Keratinocyte (primary cell): ENCODE measurements at regions not wholly inside any gene's neighbourhood (a gene's known extent, or its start where the extent isn't known, plus 50 kb on each side); places are given as distances from the start of the nearest gene placed in this dataset.

Experiments used
- DNase-seq: peaks from one replicate; pipeline ENCODE4 v3.0.0-alpha.2; 2011; ENCODE audit warnings: low read depth, missing footprints, low spot score
- FAIRE-seq: peaks from 2 replicates; lab custom pipeline; 2011; peaks lifted over from hg19 to GRCh38; lab: Jason Lieb, UNC
- H2AFZ ChIP-seq: 2 replicates; pipeline ENCODE4 v1.6.0; 2012; ENCODE audit warnings: low read length, control low read depth, inconsistent platforms; ENCODE audit not compliant: control insufficient read depth
- H3K27ac ChIP-seq: 2 replicates; pipeline ENCODE4 v1.5.1; 2011; ENCODE audit warnings: low read length; ENCODE audit not compliant: control insufficient read depth, insufficient read depth
- H3K27me3 ChIP-seq: 3 replicates; pipeline ENCODE4 v1.6.0; 2011; ENCODE audit warnings: low read length; ENCODE audit not compliant: control insufficient read depth, insufficient read depth; ENCODE audit errors: extremely low read depth
- H3K36me3 ChIP-seq, 2 experiments: 2 replicates in 1 of 2; 3 replicates in 1 of 2; pipeline ENCODE4 v1.5.1; 2011; ENCODE audit warnings: low read length in 2 of 2, mild to moderate bottlenecking in 1 of 2; ENCODE audit not compliant: control insufficient read depth in 2 of 2, insufficient read depth in 2 of 2; ENCODE audit errors: extremely low read depth in 1 of 2
- H3K4me1 ChIP-seq: 3 replicates; pipeline ENCODE4 v1.5.1; 2011; ENCODE audit warnings: low read length; ENCODE audit not compliant: control insufficient read depth, insufficient read depth; ENCODE audit errors: extremely low read depth
- H3K4me2 ChIP-seq: 3 replicates; pipeline ENCODE4 v1.6.0; 2011; ENCODE audit warnings: low read depth, low read length; ENCODE audit not compliant: control insufficient read depth, insufficient read depth; ENCODE audit errors: extremely low read depth
- H3K4me3 ChIP-seq, 3 experiments: fragments of 200-600 bp in 1 of 3; sonication (generic) in 1 of 3; 2 replicates in 2 of 3; 3 replicates in 1 of 3; pipeline ENCODE4 v1.5.1; 2011 to 2016; ENCODE audit warnings: low read length in 3 of 3, mild to moderate bottlenecking in 3 of 3, control low read depth in 2 of 3, inconsistent platforms in 1 of 3, low read depth in 1 of 3, mixed read lengths in 1 of 3, mixed run types in 1 of 3, moderate library complexity in 1 of 3; ENCODE audit not compliant: control insufficient read depth in 2 of 3, insufficient read depth in 2 of 3; ENCODE audit errors: extremely low read depth in 1 of 3
- H3K79me2 ChIP-seq: 2 replicates; pipeline ENCODE4 v1.6.0; 2012; ENCODE audit warnings: low read length; ENCODE audit not compliant: control insufficient read depth, insufficient read depth
- H3K9ac ChIP-seq: 3 replicates; pipeline ENCODE4 v1.6.0; 2011; ENCODE audit warnings: low read length; ENCODE audit not compliant: control insufficient read depth, insufficient read depth; ENCODE audit errors: extremely low read depth
- H3K9me1 ChIP-seq: 3 replicates; pipeline ENCODE4 v1.6.0; 2011; ENCODE audit warnings: low read length; ENCODE audit not compliant: control insufficient read depth, insufficient read depth; ENCODE audit errors: extremely low read depth
- H3K9me3 ChIP-seq: 2 replicates; pipeline ENCODE4 v1.5.1; 2012; ENCODE audit warnings: low read depth, low read length; ENCODE audit not compliant: control insufficient read depth
- H4K20me1 ChIP-seq: 3 replicates; pipeline ENCODE4 v1.6.0; 2011; ENCODE audit warnings: low read length; ENCODE audit not compliant: control insufficient read depth, insufficient read depth; ENCODE audit errors: extremely low read depth
- EZH2 ChIP-seq: IDR thresholded peaks from one replicate; pipeline ENCODE4 v1.6.1; 2012; ENCODE audit warnings: inconsistent platforms, mild to moderate bottlenecking, low read length, moderate library complexity
- dilution Hi-C: fragments of 300-500 bp; cut with MboI; formaldehyde crosslinking; loops from one replicate; pipeline ENCODE4 v1.7.0; 2020; ENCODE audit warnings: low sequenced_read_pairs; ENCODE audit not compliant: extremely low pct_ligation_motif_present
- TF ChIP-seq, protein P1 (sequence below), 3 experiments: IDR thresholded peaks in 1 of 3; conservative IDR thresholded peaks in 1 of 3; optimal IDR thresholded peaks in 1 of 3; 2 replicates in 2 of 3; 3 replicates in 1 of 3; pipeline versions ENCODE3 to v1.5.1; 2011; ENCODE audit warnings: low read length in 3 of 3, mild to moderate bottlenecking in 3 of 3, moderate library complexity in 2 of 3, control low read depth in 1 of 3, inconsistent platforms in 1 of 3; ENCODE audit not compliant: insufficient read depth in 2 of 3; ENCODE audit errors: extremely low read depth in 1 of 3

DNA sequence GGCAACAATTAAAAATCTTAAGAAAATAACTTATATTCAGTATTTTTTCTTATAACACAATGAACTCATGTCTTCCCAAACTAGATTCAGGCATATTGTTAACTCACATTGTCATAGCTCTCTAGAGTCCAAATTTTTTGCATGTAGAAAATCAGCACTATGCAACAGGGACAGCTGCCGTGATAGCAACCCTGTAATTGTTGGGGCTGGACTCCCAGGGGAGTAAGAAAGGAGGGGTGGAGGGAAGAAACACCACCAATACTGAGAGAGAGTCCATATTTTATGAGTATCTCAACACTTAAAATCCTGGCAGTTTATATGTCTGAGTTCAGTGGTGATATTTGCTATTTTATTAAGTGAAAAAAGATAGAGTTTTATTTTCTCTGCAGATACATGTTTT is 89.6 kb upstream of the HS3ST5 start:
- H3K4me2 ChIP-seq, result no peak overlapping the region
- H3K79me2 ChIP-seq, result no peaks in the 10 kb centered on the region
- H3K4me3 ChIP-seq, result no peak overlapping the region
- H4K20me1 ChIP-seq, result no peaks in the 10 kb centered on the region
- H2AFZ ChIP-seq, result no peak overlapping the region
- no peaks in the 10 kb centered on the region for H3K27me3 ChIP-seq
- H3K4me1 ChIP-seq, result no peaks in the 10 kb centered on the region
- no peaks in the 10 kb centered on the region for H3K9me3 ChIP-seq
- no peak overlapping the region for H3K27ac ChIP-seq
- DNase-seq, result no peak
- H3K36me3 ChIP-seq, result no peaks in the 10 kb centered on the region
- no peaks in the 10 kb centered on the region for H3K9me1 ChIP-seq
- H3K9ac ChIP-seq, result no peak overlapping the region
- dilution Hi-C loops, result no loop called here
- TF ChIP-seq, protein P1, sequence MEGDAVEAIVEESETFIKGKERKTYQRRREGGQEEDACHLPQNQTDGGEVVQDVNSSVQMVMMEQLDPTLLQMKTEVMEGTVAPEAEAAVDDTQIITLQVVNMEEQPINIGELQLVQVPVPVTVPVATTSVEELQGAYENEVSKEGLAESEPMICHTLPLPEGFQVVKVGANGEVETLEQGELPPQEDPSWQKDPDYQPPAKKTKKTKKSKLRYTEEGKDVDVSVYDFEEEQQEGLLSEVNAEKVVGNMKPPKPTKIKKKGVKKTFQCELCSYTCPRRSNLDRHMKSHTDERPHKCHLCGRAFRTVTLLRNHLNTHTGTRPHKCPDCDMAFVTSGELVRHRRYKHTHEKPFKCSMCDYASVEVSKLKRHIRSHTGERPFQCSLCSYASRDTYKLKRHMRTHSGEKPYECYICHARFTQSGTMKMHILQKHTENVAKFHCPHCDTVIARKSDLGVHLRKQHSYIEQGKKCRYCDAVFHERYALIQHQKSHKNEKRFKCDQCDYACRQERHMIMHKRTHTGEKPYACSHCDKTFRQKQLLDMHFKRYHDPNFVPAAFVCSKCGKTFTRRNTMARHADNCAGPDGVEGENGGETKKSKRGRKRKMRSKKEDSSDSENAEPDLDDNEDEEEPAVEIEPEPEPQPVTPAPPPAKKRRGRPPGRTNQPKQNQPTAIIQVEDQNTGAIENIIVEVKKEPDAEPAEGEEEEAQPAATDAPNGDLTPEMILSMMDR (optimal IDR thresholded peaks at IDR 0.05 in 1 of 3, IDR thresholded peaks at IDR 0.05 in 1 of 3, conservative IDR thresholded peaks at IDR 0.05 in 1 of 3; ENCODE audit: extremely low read depth in 1 of 3, insufficient read depth in 2 of 3, low read length in 3 of 3), result no peak
- no peak for TF ChIP-seq EZH2
- FAIRE-seq, result no peak

DNA sequence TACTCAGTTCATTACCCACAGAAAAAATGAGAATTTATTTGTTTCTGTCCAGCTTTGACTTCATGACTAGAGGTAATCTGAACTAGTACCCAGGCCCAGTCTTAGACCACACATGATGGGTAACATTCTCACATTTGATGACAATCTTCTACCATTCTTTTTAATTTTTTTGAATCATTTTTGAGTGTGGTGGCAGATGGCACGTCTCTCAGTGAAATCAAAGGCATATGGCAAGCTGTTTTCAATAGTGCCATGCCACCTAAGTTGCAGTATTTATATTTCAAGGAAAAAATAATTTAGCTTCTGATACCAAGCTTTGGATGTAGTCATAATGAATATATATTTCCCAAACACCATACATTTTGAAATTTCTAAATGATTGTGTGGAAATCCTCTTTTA is 88.8 kb upstream of the HS3ST5 start:
- H3K27ac ChIP-seq, result no peak overlapping the region
- H3K27me3 ChIP-seq, result no peaks in the 10 kb centered on the region
- no peak overlapping the region for H3K9ac ChIP-seq
- H3K9me1 ChIP-seq, result no peaks in the 10 kb centered on the region
- H3K4me1 ChIP-seq, result no peaks in the 10 kb centered on the region
- H2AFZ ChIP-seq, result no peak overlapping the region
- no peaks in the 10 kb centered on the region for H3K36me3 ChIP-seq
- FAIRE-seq (no peak), DNase-seq (no peak)
- TF ChIP-seq, protein P1 (optimal IDR thresholded peaks at IDR 0.05 in 1 of 3, IDR thresholded peaks at IDR 0.05 in 1 of 3, conservative IDR thresholded peaks at IDR 0.05 in 1 of 3; ENCODE audit: extremely low read depth in 1 of 3, insufficient read depth in 2 of 3, low read length in 3 of 3), result no peak
- no peak for TF ChIP-seq EZH2
- no peaks in the 10 kb centered on the region for H3K79me2 ChIP-seq
- no peaks in the 10 kb centered on the region for H4K20me1 ChIP-seq
- no peaks in the 10 kb centered on the region for H3K9me3 ChIP-seq
- dilution Hi-C loops, result no loop called here
- H3K4me2 ChIP-seq, result no peak overlapping the region
- H3K4me3 ChIP-seq, result no peak overlapping the region
